HEK293 (cell line): ENCODE measurements at regions not wholly inside any gene's neighbourhood (a gene's known extent, or its start where the extent isn't known, plus 50 kb on each side); places are given as distances from the start of the nearest gene placed in this dataset.

Source experiments
- CTCF ChIA-PET: fragments of 350-600 bp; formaldehyde crosslinking; extraction: SDS; loops from one replicate; lab custom pipeline; 2021; ENCODE audit warnings: antibody characterized with exemption; lab: Yijun Ruan, JAX
- POLR2A ChIA-PET: fragments of 300-600 bp; formaldehyde crosslinking; extraction: SDS; loops from one replicate; lab custom pipeline; 2020; ENCODE audit warnings: antibody characterized with exemption, inconsistent platforms; lab: Yijun Ruan, JAX
- H3K27ac ChIP-seq: fragments of 200-500 bp; sonication (Bioruptor generic); 2 replicates; pipeline ENCODE4 v1.5.1; 2014; ENCODE audit warnings: low read depth, low read length, control low read depth, inconsistent platforms; ENCODE audit errors: extremely low read depth
- H3K36me3 ChIP-seq, 2 experiments: fragments of 200-500 bp in 1 of 2; sonication (Bioruptor generic) in 1 of 2; 1 replicate in 1 of 2; 2 replicates in 1 of 2; pipeline ENCODE4 v1.5.1; 2014 to 2017; ENCODE audit warnings: inconsistent platforms in 2 of 2, low read length in 2 of 2; ENCODE audit not compliant: control insufficient read depth in 2 of 2, insufficient read depth in 1 of 2
- H3K4me1 ChIP-seq: fragments of 200-500 bp; sonication (Bioruptor generic); 2 replicates; pipeline ENCODE4 v1.5.1; 2014; ENCODE audit warnings: mild to moderate bottlenecking, low read length, inconsistent platforms; ENCODE audit not compliant: control insufficient read depth, insufficient read depth
- H3K4me3 ChIP-seq: 2 replicates; pipeline ENCODE4 v1.5.1; 2011; ENCODE audit warnings: low read depth, mild to moderate bottlenecking, control low read depth, low read length, moderate library complexity
- H3K9me3 ChIP-seq: fragments of 200-500 bp; sonication (Bioruptor generic); 2 replicates; pipeline ENCODE4 v1.5.1; 2014; ENCODE audit warnings: low read depth, low read length, inconsistent platforms; ENCODE audit not compliant: control insufficient read depth, insufficient read depth
- CTCF ChIP-seq: fragments of 450-650 bp; formaldehyde crosslinking; IDR thresholded peaks from 2 replicates; pipeline ENCODE4 v1.5.1; 2016; ENCODE audit warnings: missing biosample characterization, missing genetic modification characterization
- GLIS1 ChIP-seq: fragments of 450-650 bp; formaldehyde crosslinking; IDR thresholded peaks from 2 replicates; pipeline ENCODE4 v1.5.1; 2016; ENCODE audit warnings: missing biosample characterization, missing genetic modification characterization
- PRDM2 ChIP-seq: fragments of 450-650 bp; formaldehyde crosslinking; IDR thresholded peaks from 2 replicates; pipeline ENCODE4 v1.5.1; 2016; ENCODE audit warnings: missing biosample characterization, missing genetic modification characterization, borderline replicate concordance
- TRIM28 ChIP-seq: IDR thresholded peaks from 2 replicates; pipeline ENCODE4 v1.6.1; 2011; ENCODE audit warnings: low read length, control low read depth, borderline replicate concordance
- ZBTB17 ChIP-seq: fragments of 450-650 bp; formaldehyde crosslinking; IDR thresholded peaks from 2 replicates; pipeline ENCODE4 v1.5.1; 2016; ENCODE audit warnings: missing biosample characterization, missing genetic modification characterization
- ZFHX2 ChIP-seq: fragments of 450-650 bp; formaldehyde crosslinking; conservative IDR thresholded peaks from 2 replicates; pipeline ENCODE4 v1.5.1; 2016; ENCODE audit warnings: missing biosample characterization, missing genetic modification characterization
- ZNF214 ChIP-seq: fragments of 450-650 bp; formaldehyde crosslinking; IDR thresholded peaks from 2 replicates; pipeline ENCODE4 v1.5.1; 2017; ENCODE audit warnings: missing biosample characterization, mild to moderate bottlenecking, missing genetic modification characterization, borderline replicate concordance
- ZNF26 ChIP-seq: fragments of 450-650 bp; formaldehyde crosslinking; IDR thresholded peaks from 2 replicates; pipeline ENCODE4 v1.5.1; 2016; ENCODE audit warnings: missing biosample characterization, missing genetic modification characterization
- ZNF37A ChIP-seq: fragments of 450-650 bp; IDR thresholded peaks from 2 replicates; pipeline ENCODE4 v1.5.1; 2018; ENCODE audit warnings: missing biosample characterization, missing genetic modification characterization
- ZNF449 ChIP-seq: fragments of 450-650 bp; formaldehyde crosslinking; IDR thresholded peaks from 2 replicates; pipeline ENCODE4 v1.5.1; 2017; ENCODE audit warnings: missing biosample characterization, mild to moderate bottlenecking, missing genetic modification characterization, moderate library complexity
- ZNF48 ChIP-seq: fragments of 450-650 bp; formaldehyde crosslinking; IDR thresholded peaks from 2 replicates; pipeline ENCODE4 v1.5.1; 2016; ENCODE audit warnings: missing biosample characterization, missing genetic modification characterization
- ZNF488 ChIP-seq: fragments of 450-650 bp; formaldehyde crosslinking; IDR thresholded peaks from 2 replicates; pipeline ENCODE4 v1.5.1; 2016; ENCODE audit warnings: missing biosample characterization, missing genetic modification characterization
- ZNF501 ChIP-seq: fragments of 450-650 bp; formaldehyde crosslinking; IDR thresholded peaks from 2 replicates; pipeline ENCODE4 v1.5.1; 2016; ENCODE audit warnings: missing biosample characterization, missing genetic modification characterization
- ZNF571 ChIP-seq: fragments of 450-650 bp; formaldehyde crosslinking; IDR thresholded peaks from 2 replicates; pipeline ENCODE4 v1.5.0; 2017; ENCODE audit warnings: missing biosample characterization, missing genetic modification characterization
- ZNF654 ChIP-seq: fragments of 450-650 bp; formaldehyde crosslinking; IDR thresholded peaks from 2 replicates; pipeline ENCODE4 v1.5.1; 2016; ENCODE audit warnings: low read depth, missing biosample characterization, missing genetic modification characterization
- ZNF660 ChIP-seq: fragments of 450-650 bp; IDR thresholded peaks from 2 replicates; pipeline ENCODE4 v1.5.1; 2018; ENCODE audit warnings: missing biosample characterization, mild to moderate bottlenecking, missing genetic modification characterization
- ZNF785 ChIP-seq: fragments of 450-650 bp; formaldehyde crosslinking; IDR thresholded peaks from 2 replicates; pipeline ENCODE4 v1.5.1; 2016; ENCODE audit warnings: missing biosample characterization, missing genetic modification characterization

- Histone ChIP-seq H3K4me3 (no peak overlapping the region), H3K4me1 (no peaks in the 10 kb centered on the region), H3K36me3 (no peaks in the 10 kb centered on the region), H3K27ac (no peak overlapping the region), H3K9me3 (no peaks in the 10 kb centered on the region)
- POLR2A ChIA-PET: no interaction called here
- CTCF ChIA-PET: interaction anchor here (0.6 to 3.2 kb wide), 34 partner anchors 9 to 880 kb away, joined by 3 to 20 read pairs (median 4); no protein-coding TSS in a partner anchor
- no peak for TF ChIP-seq TRIM28
Observed at GRCh38 chr10:58952162-58952601, 224.3 kb upstream of the PHYHIPL start.

- no peaks in the 10 kb centered on the region for H3K9me3 ChIP-seq
- H3K4me1 ChIP-seq: no peaks in the 10 kb centered on the region
- TF ChIP-seq ZNF501 (tag by site-specific recombination): no peak
- TF ChIP-seq ZNF48: no peak
- TF ChIP-seq ZBTB17: no peak
- no peak for TF ChIP-seq ZNF26 (tag by site-specific recombination)
- no peak for TF ChIP-seq ZNF449 (tag by site-specific recombination)
- TF ChIP-seq ZFHX2 (tag by site-specific recombination): no peak
- TF ChIP-seq ZNF214 (tag by site-specific recombination): no peak
- no peak for TF ChIP-seq ZNF488 (tag by site-specific recombination)
- peak; percentile 61 for TF ChIP-seq CTCF
- TF ChIP-seq ZNF660 (tag by site-specific recombination): 0 out of 2 replicates have a peak, but pooled peaks have one; percentile 51
- peak; percentile 97 for TF ChIP-seq ZNF654
- no peak for TF ChIP-seq GLIS1 (tag by site-specific recombination)
- ChIA-PET CTCF (interaction anchor here (0.6 to 3.2 kb wide), 34 partner anchors 9 to 879 kb away, joined by 3 to 20 read pairs (median 4); no protein-coding TSS in a partner anchor), POLR2A (no interaction called here)
- no peak overlapping the region for H3K4me3 ChIP-seq
- H3K27ac ChIP-seq: no peak overlapping the region
- no peaks in the 10 kb centered on the region for H3K36me3 ChIP-seq
Observed at GRCh38 chr10:58952747-58953466, 223.5 kb upstream of the PHYHIPL start.

GRCh38 chr10:58954178-58954577 lies 222.3 kb upstream of the PHYHIPL start:
- H3K36me3 ChIP-seq: no peaks in the 10 kb centered on the region
- CTCF ChIA-PET: interaction anchor here (0.9 to 3.2 kb wide), 3 partner anchors 258 to 668 kb away, joined by 3 to 19 read pairs (median 4); no protein-coding TSS in a partner anchor
- TF ChIP-seq ZNF37A (tag by site-specific recombination) (no peak), ZNF785 (tag by site-specific recombination) (no peak), PRDM2 (tag by site-specific recombination) (no peak), ZNF571 (tag by site-specific recombination) (no peak)

More at GRCh38 chr10:58954178-58954577, 222.3 kb upstream of the PHYHIPL start:
- H3K27ac ChIP-seq: no peak overlapping the region
- H3K4me3 ChIP-seq: no peak overlapping the region
- H3K4me1 ChIP-seq: no peaks in the 10 kb centered on the region
- no peaks in the 10 kb centered on the region for H3K9me3 ChIP-seq
- POLR2A ChIA-PET: no interaction called here
